Medulla oblongata (tissue), 1 donor: ENCODE measurements at regions not wholly inside any gene's neighbourhood (a gene's known extent, or its start where the extent isn't known, plus 50 kb on each side); places are given as distances from the start of the nearest gene placed in this dataset.

Experiments
- DNase-seq: peaks from one replicate; pipeline ENCODE4 v3.0.0-alpha.2; 2015; ENCODE audit errors: extremely low spot score

DNA sequence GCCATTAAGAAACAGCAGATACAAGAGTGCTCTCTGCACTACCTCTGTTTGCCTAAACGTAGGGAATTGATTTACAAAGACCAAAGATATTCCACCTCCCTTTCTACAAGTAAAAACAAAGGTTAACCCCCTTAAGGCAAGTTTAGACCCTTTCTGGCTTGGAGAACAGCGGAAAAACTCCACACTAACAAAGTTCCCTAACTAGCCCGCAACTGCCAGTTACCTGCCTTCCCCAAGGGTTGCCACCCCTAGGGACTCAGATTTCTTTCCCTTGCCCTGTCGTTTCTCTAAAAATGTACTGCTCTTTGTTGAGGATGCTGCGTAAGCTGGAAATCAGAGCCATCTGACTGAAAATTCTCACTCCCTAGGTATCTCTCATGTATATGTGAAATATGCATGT lies 627.5 kb upstream of the SOX11 start:
- no peak for DNase-seq

GRCh38 chr2:5067816-5068215 lies 624.4 kb upstream of the SOX11 start:
- DNase-seq, result no peak

GRCh38 chr2:5070257-5070656 lies 621.9 kb upstream of the SOX11 start:
- DNase-seq, result no peak

- DNase-seq, result no peak
These were observed 617.5 kb upstream of the SOX11 start for GRCh38 chr2:5074733-5075132.

- DNase-seq, result no peak
These were observed 615.6 kb upstream of the SOX11 start for GRCh38 chr2:5076599-5076998.

- DNase-seq, result no peak
These were observed 614.6 kb upstream of the SOX11 start for GRCh38 chr2:5077479-5078089.

DNA sequence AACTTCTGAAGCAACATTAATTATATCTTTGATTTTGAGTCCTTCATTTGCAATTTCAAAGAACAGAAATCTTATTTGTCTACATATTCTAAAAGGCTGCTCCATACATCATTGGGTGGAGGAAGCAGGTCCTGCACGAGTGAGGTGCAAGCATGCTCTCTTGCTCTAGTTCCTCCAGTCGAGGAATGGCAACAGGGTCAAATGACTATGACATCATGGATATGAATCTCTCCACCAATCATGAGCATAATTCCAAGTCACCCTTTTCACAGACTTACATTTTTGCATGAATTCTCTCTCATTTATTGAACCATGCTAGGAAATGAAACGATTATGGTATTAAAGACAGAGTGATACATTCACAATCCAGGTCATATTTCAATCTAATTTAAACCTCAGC lies 608.8 kb upstream of the SOX11 start:
- DNase-seq, result no peak

DNA sequence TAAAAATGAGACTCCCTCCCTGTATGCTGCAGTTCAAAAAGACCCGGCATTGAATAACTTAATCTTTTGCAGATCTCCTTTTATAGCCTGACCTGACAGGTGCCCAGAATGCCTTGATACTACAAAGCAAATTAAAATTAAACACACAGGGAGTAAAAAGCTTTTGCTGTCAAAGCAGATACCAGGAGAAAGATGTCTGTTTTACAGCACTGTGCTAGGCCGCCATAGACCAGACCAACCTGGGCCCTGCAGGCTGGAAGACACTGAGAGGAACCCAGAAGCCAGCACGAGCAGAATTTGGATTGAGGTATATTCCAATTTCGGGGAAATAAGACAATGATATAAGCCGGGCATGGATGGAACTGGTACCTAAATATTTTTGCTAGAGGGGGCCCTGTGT lies 602.8 kb upstream of the SOX11 start:
- no peak for DNase-seq

- no peak for DNase-seq
These were observed 599.1 kb upstream of the SOX11 start for GRCh38 chr2:5093056-5093455.

DNA sequence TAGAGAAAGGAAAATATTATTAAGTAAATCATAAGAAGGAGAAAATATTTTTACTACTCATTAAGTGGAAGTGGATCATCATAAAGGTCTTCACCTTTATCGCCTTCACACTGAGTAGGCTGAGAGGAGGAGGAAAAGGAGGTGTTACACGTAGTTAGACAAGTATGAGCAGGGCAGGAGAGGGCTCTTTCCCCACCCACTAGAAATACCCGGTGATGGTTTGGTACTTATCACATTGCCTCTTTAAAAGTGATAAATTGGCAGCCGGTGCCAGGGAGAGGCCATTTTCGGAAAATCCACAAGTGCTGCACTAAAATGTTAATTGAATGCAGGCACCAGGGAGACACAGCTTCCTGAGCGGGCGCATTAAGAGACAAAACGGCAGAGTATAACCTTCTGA lies 598.7 kb upstream of the SOX11 start:
- DNase-seq, result no peak

- no peak for DNase-seq
These were observed 598.0 kb upstream of the SOX11 start for GRCh38 chr2:5094192-5094591.

DNA sequence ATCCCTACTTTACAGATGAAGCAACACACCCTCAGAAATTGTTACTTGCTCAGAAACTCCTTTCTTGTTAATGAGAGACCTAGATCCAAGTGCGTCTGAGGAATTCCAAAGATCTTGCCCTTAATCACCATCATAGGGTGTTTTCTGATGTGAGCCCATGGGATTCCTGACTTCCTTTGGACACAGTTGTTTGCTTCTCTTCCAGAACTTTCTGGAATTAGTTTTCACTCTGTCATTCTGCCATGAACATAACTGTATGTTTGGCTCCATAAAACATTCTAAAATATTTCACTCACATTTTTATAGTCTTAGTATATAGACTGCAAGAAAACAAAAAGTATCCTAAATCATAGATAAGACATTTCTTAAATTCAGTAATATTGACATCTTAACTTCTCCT lies 593.9 kb upstream of the SOX11 start:
- DNase-seq, result no peak

DNA sequence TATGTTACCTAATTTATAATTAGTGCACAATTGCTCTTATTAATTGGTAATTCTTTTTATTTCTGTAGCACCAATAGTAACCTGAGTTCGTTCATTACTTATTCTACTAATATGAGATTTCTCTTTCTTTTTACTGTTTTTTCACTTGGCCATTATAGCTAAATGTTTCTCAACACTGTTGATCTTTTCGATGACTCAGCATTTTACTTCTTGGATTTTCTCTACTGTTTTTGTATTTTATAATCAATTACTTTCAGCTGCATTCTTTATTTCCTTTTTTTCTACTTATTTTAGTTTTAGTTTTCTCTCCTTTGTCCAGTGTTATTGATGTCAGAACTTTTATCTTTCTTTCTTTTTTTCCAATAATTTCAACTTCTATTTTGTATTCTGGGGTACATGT lies 589.4 kb upstream of the SOX11 start:
- DNase-seq, result no peak

DNA sequence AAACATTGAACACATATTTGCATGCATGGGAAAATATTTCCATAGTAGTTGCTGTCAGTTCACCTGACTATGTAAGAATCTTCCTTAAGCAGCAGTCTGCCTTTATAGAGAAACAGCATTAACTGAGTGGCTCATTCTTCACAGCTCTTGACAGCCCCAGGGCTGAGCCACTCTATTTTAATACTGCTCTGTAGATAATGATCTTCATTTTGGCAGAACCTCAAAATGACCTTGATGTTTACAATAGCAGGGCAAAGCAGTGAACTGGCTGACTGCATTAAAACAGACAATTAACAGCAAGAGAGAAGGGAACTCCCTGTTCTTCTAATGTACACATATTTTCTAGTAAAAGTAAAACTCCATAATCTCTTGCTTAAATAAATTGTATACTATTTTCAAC lies 580.6 kb upstream of the SOX11 start:
- no peak for DNase-seq

DNA sequence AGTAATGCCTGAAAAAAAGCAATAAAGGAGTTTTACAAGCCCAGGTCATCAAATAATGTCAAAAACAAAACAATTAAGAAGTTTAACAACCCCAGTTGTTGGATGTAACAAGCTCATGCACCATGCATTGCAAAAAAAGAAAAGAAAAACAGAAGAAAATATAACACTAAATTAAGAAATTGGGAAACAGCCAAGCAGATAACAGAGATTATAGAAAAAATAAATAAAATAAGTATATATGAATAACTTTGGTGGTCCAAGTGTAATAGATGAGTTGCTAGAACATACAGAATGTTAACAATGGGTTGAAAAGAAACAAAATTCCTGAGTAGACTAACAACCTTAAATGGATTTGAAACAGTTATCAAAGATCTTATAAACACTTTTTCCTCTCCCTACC lies 573.1 kb upstream of the SOX11 start:
- no peak for DNase-seq

GRCh38 chr2:5121121-5121520 lies 571.1 kb upstream of the SOX11 start:
- no peak for DNase-seq

DNA sequence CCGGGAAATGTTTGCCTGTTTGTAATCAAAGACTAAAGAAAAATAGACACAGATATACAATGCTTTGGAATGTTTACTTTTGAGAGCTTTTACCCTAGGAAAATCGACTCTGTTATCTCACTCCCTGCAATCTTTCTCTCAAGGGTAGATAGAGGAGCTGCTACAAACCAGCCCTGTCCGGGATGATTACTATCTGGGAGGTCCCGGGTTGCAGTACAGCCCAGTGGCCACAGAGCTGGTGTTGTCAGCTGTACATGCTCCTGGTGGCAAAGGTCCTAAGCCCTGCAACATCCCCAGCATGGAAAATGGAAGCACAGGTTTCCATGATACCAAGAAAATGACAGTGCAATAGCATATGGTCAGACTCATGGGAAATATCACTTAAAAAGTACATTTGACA lies 570.5 kb upstream of the SOX11 start:
- DNase-seq, result no peak

DNA sequence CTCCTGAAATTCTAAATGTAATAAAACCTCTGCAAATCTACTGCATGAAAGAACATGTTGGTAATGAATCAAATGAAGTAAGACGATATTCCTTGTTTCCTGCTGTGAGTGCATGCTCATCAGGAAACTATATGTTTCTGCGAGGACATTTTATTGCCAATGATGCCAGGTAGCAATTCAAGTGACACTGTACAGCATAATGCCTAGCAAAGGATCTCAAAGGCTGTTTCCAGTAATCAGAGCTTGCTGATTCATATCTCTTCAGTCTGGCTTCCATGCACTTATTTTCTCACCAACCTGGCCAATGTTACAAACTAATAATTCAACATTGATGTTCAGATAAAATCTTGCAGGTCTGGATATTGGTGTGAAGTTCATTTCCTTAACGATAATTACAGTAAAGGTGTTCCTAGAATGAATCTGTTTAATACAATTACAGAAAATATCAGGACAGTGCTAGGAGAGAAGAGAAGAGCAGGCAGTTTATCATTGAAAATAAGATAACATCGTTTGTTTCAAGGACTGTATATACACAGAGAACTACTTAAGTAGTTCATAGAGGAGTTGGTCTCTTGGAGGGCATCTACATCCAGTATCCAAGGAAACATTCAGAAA lies 568.5 kb upstream of the SOX11 start:
- no peak for DNase-seq

GRCh38 chr2:5125017-5125730 lies 567.0 kb upstream of the SOX11 start:
- DNase-seq, result no peak

DNA sequence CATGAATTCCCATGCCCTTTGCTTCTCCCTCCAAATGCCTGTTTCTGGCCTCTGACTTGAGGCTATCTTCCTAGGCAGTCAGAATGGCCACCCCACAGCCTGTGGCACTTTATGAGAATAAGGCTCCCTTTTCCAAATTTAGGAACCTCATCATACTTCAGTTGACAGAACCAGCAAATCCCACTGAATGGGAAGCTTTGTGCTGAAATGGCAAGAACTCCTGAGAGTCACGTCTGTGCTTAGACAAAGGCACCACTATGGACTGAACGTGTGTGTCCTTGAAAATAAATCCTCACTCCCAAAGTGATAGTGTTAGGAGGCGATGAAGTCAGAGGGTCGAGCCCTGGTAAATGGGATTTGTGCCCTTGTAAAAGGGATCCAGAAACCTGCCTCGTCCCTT lies 559.9 kb upstream of the SOX11 start:
- no peak for DNase-seq

DNA sequence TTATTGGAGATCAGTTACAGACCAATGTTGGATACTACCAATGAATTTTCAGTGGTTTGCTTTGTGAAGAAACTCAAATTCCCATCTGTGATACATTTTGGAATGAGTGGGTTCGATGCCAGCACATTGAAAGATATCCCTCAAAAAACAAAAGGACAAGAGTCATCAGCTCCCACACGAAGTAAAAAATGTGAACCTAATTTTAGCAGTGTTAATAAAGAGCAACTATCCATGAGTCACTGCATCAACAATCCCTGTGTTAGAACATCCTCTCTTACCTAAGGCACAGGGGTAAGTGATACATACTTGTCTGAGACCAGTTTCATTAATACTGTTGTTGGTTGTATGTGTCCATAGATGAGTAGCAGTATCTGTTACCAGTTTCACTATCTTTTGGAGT lies 551.8 kb upstream of the SOX11 start:
- no peak for DNase-seq

GRCh38 chr2:5144159-5144558 lies 548.0 kb upstream of the SOX11 start:
- DNase-seq, result no peak

DNA sequence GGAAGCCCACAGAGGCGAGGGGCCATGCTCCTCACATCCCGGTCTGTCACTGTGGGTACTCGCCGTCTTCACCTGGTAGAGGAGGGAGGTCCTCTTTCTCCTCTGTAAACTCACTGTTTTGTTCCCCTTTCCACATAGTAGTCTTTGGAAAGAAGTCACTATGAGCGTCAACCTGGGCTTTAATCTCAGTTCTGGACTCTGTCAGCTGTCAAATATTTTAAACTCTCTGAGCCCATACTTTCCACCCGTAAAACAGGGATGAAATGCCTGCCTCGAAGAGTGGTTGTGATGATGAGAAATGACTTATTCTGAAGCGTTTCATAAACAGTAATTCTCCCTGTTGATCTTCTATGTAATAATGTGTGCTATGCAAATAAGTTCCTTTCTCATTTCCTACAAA lies 547.1 kb upstream of the SOX11 start:
- DNase-seq, result no peak

- DNase-seq, result no peak
These were observed 546.4 kb upstream of the SOX11 start for GRCh38 chr2:5145801-5146200.
